ENCODE measurements at regions not wholly inside any gene's neighbourhood (a gene's known extent, or its start where the extent isn't known, plus 50 kb on each side); places are given as distances from the start of the nearest gene placed in this dataset.

DNA sequence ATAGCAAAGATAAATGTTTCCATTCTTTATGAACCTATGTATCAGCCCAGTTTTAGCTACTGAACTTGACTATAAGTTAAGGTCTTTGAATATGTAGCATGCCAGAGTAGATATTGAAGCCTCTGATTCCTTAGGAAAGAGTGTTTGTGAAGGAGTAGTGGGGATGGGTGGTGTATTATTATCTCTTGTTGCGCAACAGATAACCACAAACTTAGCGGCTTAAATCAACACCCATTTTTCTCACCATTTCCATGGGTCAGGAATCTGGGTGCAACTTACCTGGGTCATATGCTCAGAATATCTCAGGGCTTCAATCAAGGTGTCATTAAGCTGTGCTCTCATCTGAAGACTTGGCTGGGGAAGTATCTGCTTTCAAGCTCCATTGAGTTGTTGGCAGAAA, 251.4 kb upstream of the PUDP start:
- H3K27ac Mint-ChIP-seq: no peak overlapping the region
- H3K4me3 ChIP-seq (ENCODE audit: control insufficient read depth in 1 of 2, extremely low read depth in 1 of 2, low read length in 1 of 2): no peak overlapping the region
- H3K4me3 Mint-ChIP-seq: no peak overlapping the region
- H3K36me3 ChIP-seq (ENCODE audit: control insufficient read depth in 2 of 2, extremely low read depth in 1 of 2, insufficient read depth in 1 of 2, low read length in 1 of 2): no peaks in the 10 kb centered on the region
- POLR2A ChIA-PET: no interaction called here
- DNase-seq (no peak), ATAC-seq (replicated peaks in 1 of 4) (no peak)
- no peak overlapping the region for H3K27ac ChIP-seq (ENCODE audit: low read length)
- H3K27me3 Mint-ChIP-seq: no peaks in the 10 kb centered on the region
- peaks cover 6 to 15% (median 8%) of the 10 kb centered on the region in 3 donors for H3K9me3 Mint-ChIP-seq
- no peaks in the 10 kb centered on the region for H3K27me3 ChIP-seq (replicated peaks in 1 of 2; ENCODE audit: control insufficient read depth in 2 of 2, extremely low read depth in 1 of 2, insufficient read depth in 2 of 2, low read length in 1 of 2)
- no peaks in the 10 kb centered on the region for H3K4me1 Mint-ChIP-seq
- H3K36me3 Mint-ChIP-seq: no peaks in the 10 kb centered on the region
- WGBS (ENCODE audit: insufficient coverage): no CpG with 5 or more reads among the region's 2 CpGs
- CTCF ChIA-PET: no interaction called here
- H3K9me3 ChIP-seq: no peaks in the 10 kb centered on the region
- H3K4me1 ChIP-seq (ENCODE audit: control insufficient read depth in 1 of 2, extremely low read depth in 1 of 2, insufficient read depth in 2 of 2, low read length in 2 of 2): no peaks in the 10 kb centered on the region

DNA sequence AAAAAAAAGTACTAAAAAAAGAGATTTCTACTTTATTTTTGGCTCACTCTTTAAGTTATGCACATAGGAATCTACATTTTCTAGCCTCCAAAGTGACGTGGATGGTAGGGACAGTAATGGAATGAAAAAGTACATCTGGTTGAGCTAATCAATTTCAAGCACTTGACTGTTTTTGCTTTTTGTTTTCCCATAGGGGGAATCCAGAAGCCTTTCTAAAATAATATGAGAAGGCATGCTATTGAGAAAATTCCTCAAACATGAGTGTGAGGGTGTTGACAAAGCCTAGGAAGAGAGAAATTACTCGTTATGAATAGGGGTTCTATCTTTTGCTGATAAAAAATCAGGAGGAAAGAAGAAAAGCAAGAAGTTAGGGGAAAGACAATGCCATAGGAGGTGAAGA, 242.5 kb upstream of the PUDP start:
- ChIA-PET POLR2A (no interaction called here), CTCF (no interaction called here)
- H3K27me3 ChIP-seq (replicated peaks in 1 of 2; ENCODE audit: control insufficient read depth in 2 of 2, extremely low read depth in 1 of 2, insufficient read depth in 2 of 2, low read length in 1 of 2): no peaks in the 10 kb centered on the region
- Mint-ChIP-seq H3K4me3 (no peak overlapping the region), H3K4me1 (no peaks in the 10 kb centered on the region), H3K36me3 (no peaks in the 10 kb centered on the region), H3K9me3 (peaks cover 0 to 5% (median 0%) of the 10 kb centered on the region in 3 donors), H3K27me3 (no peaks in the 10 kb centered on the region), H3K27ac (no peak overlapping the region)
- no peak overlapping the region for H3K27ac ChIP-seq (ENCODE audit: low read length)
- no peaks in the 10 kb centered on the region for H3K9me3 ChIP-seq
- H3K4me1 ChIP-seq (ENCODE audit: control insufficient read depth in 1 of 2, extremely low read depth in 1 of 2, insufficient read depth in 2 of 2, low read length in 2 of 2): no peaks in the 10 kb centered on the region
- ATAC-seq (replicated peaks in 1 of 4) (no peak), DNase-seq (no peak)
- H3K36me3 ChIP-seq (ENCODE audit: control insufficient read depth in 2 of 2, extremely low read depth in 1 of 2, insufficient read depth in 1 of 2, low read length in 1 of 2): no peaks in the 10 kb centered on the region
- no peak overlapping the region for H3K4me3 ChIP-seq (ENCODE audit: control insufficient read depth in 1 of 2, extremely low read depth in 1 of 2, low read length in 1 of 2)
- WGBS (ENCODE audit: insufficient coverage): no CpG with 5 or more reads among the region's 2 CpGs

DNA sequence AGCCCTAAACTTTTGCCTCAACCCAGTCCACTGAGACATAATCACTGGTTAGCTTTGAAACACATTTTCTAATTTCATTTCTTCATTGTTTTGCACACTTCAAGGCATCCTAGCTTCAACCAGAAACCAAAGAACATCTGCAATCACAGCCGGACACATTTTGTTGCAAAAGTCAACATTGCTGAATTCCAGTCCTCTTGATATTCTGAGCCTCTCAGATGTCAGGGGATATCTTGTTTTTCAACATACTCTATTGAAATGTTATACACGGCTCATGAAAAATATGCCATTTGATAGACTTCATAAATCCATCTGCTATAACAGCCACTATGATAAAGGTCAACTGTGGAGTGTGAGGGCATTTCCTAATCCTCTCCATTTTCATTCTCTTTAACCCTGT, 241.6 kb upstream of the PUDP start:
- peaks cover 0 to 5% (median 0%) of the 10 kb centered on the region in 3 donors for H3K9me3 Mint-ChIP-seq
- H3K36me3 Mint-ChIP-seq: no peaks in the 10 kb centered on the region
- Histone ChIP-seq H3K4me3 (ENCODE audit: control insufficient read depth in 1 of 2, extremely low read depth in 1 of 2, low read length in 1 of 2) (no peak overlapping the region), H3K27me3 (replicated peaks in 1 of 2; ENCODE audit: control insufficient read depth in 2 of 2, extremely low read depth in 1 of 2, insufficient read depth in 2 of 2, low read length in 1 of 2) (no peaks in the 10 kb centered on the region), H3K4me1 (ENCODE audit: control insufficient read depth in 1 of 2, extremely low read depth in 1 of 2, insufficient read depth in 2 of 2, low read length in 2 of 2) (no peaks in the 10 kb centered on the region), H3K9me3 (no peaks in the 10 kb centered on the region), H3K27ac (ENCODE audit: low read length) (no peak overlapping the region), H3K36me3 (ENCODE audit: control insufficient read depth in 2 of 2, extremely low read depth in 1 of 2, insufficient read depth in 1 of 2, low read length in 1 of 2) (no peaks in the 10 kb centered on the region)
- no peak overlapping the region for H3K27ac Mint-ChIP-seq
- H3K4me3 Mint-ChIP-seq: no peak overlapping the region
- ChIA-PET POLR2A (no interaction called here), CTCF (no interaction called here)
- DNase-seq (no peak), ATAC-seq (replicated peaks in 1 of 4) (no peak)
- no peaks in the 10 kb centered on the region for H3K27me3 Mint-ChIP-seq
- no peaks in the 10 kb centered on the region for H3K4me1 Mint-ChIP-seq
- no CpG with 5 or more reads among the region's 2 CpGs for WGBS (ENCODE audit: insufficient coverage)

DNA sequence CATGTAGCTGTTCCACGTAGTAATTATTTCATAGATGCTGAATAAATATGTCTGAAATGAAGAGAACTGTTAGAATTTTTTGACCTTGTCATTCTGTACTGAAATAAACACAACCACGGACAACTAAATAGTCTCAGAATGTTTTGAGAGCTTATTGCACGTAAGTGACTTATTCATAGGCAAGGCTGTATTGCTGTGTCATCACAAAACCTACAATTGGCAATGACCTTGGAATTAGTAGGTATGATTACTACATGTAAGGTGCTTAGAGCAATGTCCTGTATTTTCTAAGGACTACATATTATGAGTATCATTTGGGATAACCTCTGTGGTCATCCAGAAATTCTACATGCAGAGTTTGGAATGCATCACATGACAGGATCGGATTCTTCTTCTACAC, 237.2 kb upstream of the PUDP start:
- Histone ChIP-seq H3K27ac (ENCODE audit: low read length) (no peak overlapping the region), H3K4me3 (ENCODE audit: control insufficient read depth in 1 of 2, extremely low read depth in 1 of 2, low read length in 1 of 2) (no peak overlapping the region), H3K27me3 (replicated peaks in 1 of 2; ENCODE audit: control insufficient read depth in 2 of 2, extremely low read depth in 1 of 2, insufficient read depth in 2 of 2, low read length in 1 of 2) (no peaks in the 10 kb centered on the region), H3K9me3 (no peaks in the 10 kb centered on the region), H3K4me1 (ENCODE audit: control insufficient read depth in 1 of 2, extremely low read depth in 1 of 2, insufficient read depth in 2 of 2, low read length in 2 of 2) (no peaks in the 10 kb centered on the region), H3K36me3 (ENCODE audit: control insufficient read depth in 2 of 2, extremely low read depth in 1 of 2, insufficient read depth in 1 of 2, low read length in 1 of 2) (no peaks in the 10 kb centered on the region)
- DNase-seq (no peak), ATAC-seq (replicated peaks in 1 of 4) (no peak)
- Mint-ChIP-seq H3K27ac (no peak overlapping the region), H3K9me3 (peaks cover 0 to 1% (median 0%) of the 10 kb centered on the region in 3 donors), H3K27me3 (peaks cover 0 to 5% of the 10 kb centered on the region in 2 donors), H3K36me3 (no peaks in the 10 kb centered on the region), H3K4me3 (no peak overlapping the region), H3K4me1 (no peaks in the 10 kb centered on the region)
- 60% methylated on average over 1 of the region's 4 CpGs for WGBS (ENCODE audit: insufficient coverage)
- POLR2A ChIA-PET: no interaction called here
- CTCF ChIA-PET: no interaction called here

DNA sequence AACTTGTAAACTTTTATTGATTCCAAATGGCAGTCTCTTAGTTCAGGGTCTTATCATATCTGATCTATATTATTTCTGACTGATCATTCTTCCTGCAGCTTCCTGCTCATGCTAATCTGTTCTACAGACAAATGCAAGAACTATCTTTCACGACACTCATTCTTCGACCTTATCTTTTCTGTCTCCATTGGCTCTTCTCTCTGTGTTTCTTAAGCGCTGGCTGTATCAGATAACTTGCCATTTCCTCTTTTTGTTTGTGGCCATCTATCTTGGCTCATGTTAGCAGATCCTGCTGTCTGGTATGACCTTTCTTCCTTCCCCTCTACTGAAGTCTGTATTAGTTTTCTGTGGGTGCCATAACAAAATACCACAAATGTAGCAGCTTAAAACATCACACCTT, 230.5 kb upstream of the PUDP start:
- no peaks in the 10 kb centered on the region for H3K9me3 ChIP-seq
- Mint-ChIP-seq H3K4me3 (no peak overlapping the region), H3K27me3 (peaks cover 0 to 6% of the 10 kb centered on the region in 2 donors), H3K9me3 (peaks cover 7 to 23% (median 16%) of the 10 kb centered on the region in 3 donors), H3K36me3 (no peaks in the 10 kb centered on the region), H3K4me1 (no peaks in the 10 kb centered on the region), H3K27ac (no peak overlapping the region)
- no CpG with 5 or more reads among the region's 3 CpGs for WGBS (ENCODE audit: insufficient coverage)
- H3K36me3 ChIP-seq (ENCODE audit: control insufficient read depth in 2 of 2, extremely low read depth in 1 of 2, insufficient read depth in 1 of 2, low read length in 1 of 2): no peaks in the 10 kb centered on the region
- ChIA-PET CTCF (no interaction called here), POLR2A (no interaction called here)
- H3K4me1 ChIP-seq (ENCODE audit: control insufficient read depth in 1 of 2, extremely low read depth in 1 of 2, insufficient read depth in 2 of 2, low read length in 2 of 2): no peaks in the 10 kb centered on the region
- H3K27ac ChIP-seq (ENCODE audit: low read length): no peak overlapping the region
- ATAC-seq (replicated peaks in 1 of 4): no peak
- no peak overlapping the region for H3K4me3 ChIP-seq (ENCODE audit: control insufficient read depth in 1 of 2, extremely low read depth in 1 of 2, low read length in 1 of 2)
- no peak for DNase-seq
- H3K27me3 ChIP-seq (replicated peaks in 1 of 2; ENCODE audit: control insufficient read depth in 2 of 2, extremely low read depth in 1 of 2, insufficient read depth in 2 of 2, low read length in 1 of 2): no peaks in the 10 kb centered on the region

DNA sequence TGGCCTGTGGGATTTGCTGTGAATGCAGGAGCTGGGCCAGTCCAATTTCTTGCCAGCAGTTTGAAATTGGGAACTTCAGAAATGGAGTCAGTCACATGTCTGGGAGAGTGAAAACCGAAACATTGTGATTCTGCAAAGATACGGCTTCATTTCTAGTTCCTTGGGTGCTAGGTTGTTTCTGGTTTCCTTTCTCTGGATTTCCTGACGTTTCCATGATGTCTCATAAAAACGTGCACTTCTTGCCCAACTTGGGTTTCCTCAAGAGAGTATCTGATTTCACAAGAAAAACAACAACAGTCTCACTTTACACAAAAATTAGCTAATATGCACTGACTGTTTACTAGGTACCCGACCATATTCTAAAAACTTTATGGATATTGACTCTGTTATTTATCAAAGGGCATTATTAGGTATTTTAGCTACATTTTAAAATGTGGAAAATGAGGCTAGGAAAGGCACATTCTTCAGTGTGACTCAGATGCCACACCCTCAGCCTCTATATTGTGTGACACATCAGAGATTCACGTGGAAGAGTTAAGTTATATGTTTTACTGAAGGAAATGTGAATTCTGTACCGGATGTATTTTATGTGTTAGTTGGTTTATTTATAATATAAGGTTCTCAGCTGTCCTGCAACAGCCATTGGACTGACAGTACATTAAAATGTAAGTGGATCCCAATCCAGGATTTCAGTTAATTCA, 225.0 kb upstream of the PUDP start:
- H3K9me3 ChIP-seq: no peaks in the 10 kb centered on the region
- DNase-seq (no peak), ATAC-seq (replicated peaks in 1 of 4) (no peak)
- no peak overlapping the region for H3K4me3 ChIP-seq (ENCODE audit: control insufficient read depth in 1 of 2, extremely low read depth in 1 of 2, low read length in 1 of 2)
- Mint-ChIP-seq H3K4me1 (no peaks in the 10 kb centered on the region), H3K9me3 (peaks cover 7 to 21% (median 9%) of the 10 kb centered on the region in 3 donors), H3K4me3 (no peak overlapping the region), H3K27ac (no peak overlapping the region), H3K27me3 (peaks cover 0 to 3% of the 10 kb centered on the region in 2 donors), H3K36me3 (no peaks in the 10 kb centered on the region)
- H3K4me1 ChIP-seq (ENCODE audit: control insufficient read depth in 1 of 2, extremely low read depth in 1 of 2, insufficient read depth in 2 of 2, low read length in 2 of 2): no peaks in the 10 kb centered on the region
- H3K36me3 ChIP-seq (ENCODE audit: control insufficient read depth in 2 of 2, extremely low read depth in 1 of 2, insufficient read depth in 1 of 2, low read length in 1 of 2): no peaks in the 10 kb centered on the region
- no peaks in the 10 kb centered on the region for H3K27me3 ChIP-seq (replicated peaks in 1 of 2; ENCODE audit: control insufficient read depth in 2 of 2, extremely low read depth in 1 of 2, insufficient read depth in 2 of 2, low read length in 1 of 2)
- no CpG with 5 or more reads among the region's 7 CpGs for WGBS (ENCODE audit: insufficient coverage)
- POLR2A ChIA-PET: no interaction called here
- CTCF ChIA-PET: no interaction called here
- no peak overlapping the region for H3K27ac ChIP-seq (ENCODE audit: low read length)

DNA sequence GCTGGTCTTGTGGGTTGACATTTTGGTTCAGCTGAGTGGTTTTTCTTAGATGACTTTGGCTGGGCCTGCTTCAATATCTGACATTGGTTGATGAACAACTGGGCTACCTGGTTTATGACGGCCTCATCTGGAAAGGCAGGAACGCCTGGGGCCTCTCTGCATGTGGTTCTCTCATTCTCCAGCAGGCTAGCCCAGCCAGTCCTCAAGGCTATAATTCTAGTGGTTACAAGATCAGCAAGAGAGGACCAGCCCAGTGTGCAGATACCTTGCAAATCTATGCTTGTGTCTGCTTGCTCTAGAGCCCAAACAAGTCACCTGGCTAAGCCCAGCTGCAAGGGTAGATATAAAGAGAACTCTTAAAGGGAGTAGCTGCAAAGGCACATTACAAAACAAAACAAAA, 214.2 kb upstream of the PUDP start:
- DNase-seq: no peak
- H3K27me3 ChIP-seq (replicated peaks in 1 of 2; ENCODE audit: control insufficient read depth in 2 of 2, extremely low read depth in 1 of 2, insufficient read depth in 2 of 2, low read length in 1 of 2): no peaks in the 10 kb centered on the region
- no peaks in the 10 kb centered on the region for H3K4me1 ChIP-seq (ENCODE audit: control insufficient read depth in 1 of 2, extremely low read depth in 1 of 2, insufficient read depth in 2 of 2, low read length in 2 of 2)
- no peak for ATAC-seq (replicated peaks in 1 of 4)
- CTCF ChIA-PET: no interaction called here
- POLR2A ChIA-PET: no interaction called here
- H3K9me3 Mint-ChIP-seq: peaks cover 0 to 8% (median 0%) of the 10 kb centered on the region in 3 donors
- peaks cover 0 to 9% of the 10 kb centered on the region in 2 donors for H3K27me3 Mint-ChIP-seq
- H3K36me3 Mint-ChIP-seq: no peaks in the 10 kb centered on the region
- no peak overlapping the region for H3K4me3 ChIP-seq (ENCODE audit: control insufficient read depth in 1 of 2, extremely low read depth in 1 of 2, low read length in 1 of 2)
- H3K27ac ChIP-seq (ENCODE audit: low read length): no peak overlapping the region
- no peak overlapping the region for H3K27ac Mint-ChIP-seq
- H3K9me3 ChIP-seq: no peaks in the 10 kb centered on the region
- H3K4me3 Mint-ChIP-seq: no peak overlapping the region
- no peaks in the 10 kb centered on the region for H3K36me3 ChIP-seq (ENCODE audit: control insufficient read depth in 2 of 2, extremely low read depth in 1 of 2, insufficient read depth in 1 of 2, low read length in 1 of 2)
- WGBS (ENCODE audit: insufficient coverage): 74% methylated on average over 2 of the region's 2 CpGs
- no peaks in the 10 kb centered on the region for H3K4me1 Mint-ChIP-seq

Measured in T-cell (primary cell).